Right lobe of liver (tissue), 4 donors: ENCODE measurements at regions not wholly inside any gene's neighbourhood (a gene's known extent, or its start where the extent isn't known, plus 50 kb on each side); places are given as distances from the start of the nearest gene placed in this dataset.

Source experiments
- CTCF ChIP-seq, 4 donors: fragments of 200-600 bp in 3 of 4; fragments of 450-650 bp in 1 of 4; IDR thresholded peaks; one replicate each; pipeline versions ENCODE4 v1.5.1 to v1.8.0; 2016 to 2022; ENCODE audit warnings: antibody characterized with exemption in 4 of 4, mild to moderate bottlenecking in 2 of 4
- POLR2A ChIP-seq: fragments of 450-650 bp; IDR thresholded peaks from one replicate; pipeline ENCODE4 v1.6.1; 2017; ENCODE audit warnings: antibody characterized with exemption, mild to moderate bottlenecking
- donor health status: DM: no; HTN: no; CAD: no.
- donor health status: DM: no; HTN: no; CAD: no.
- donor health status: DM: no; HTN: yes; CAD: no.

- peak in 2 of 4 donors; percentile 20 to 28 for TF ChIP-seq CTCF (IDR thresholded peaks at IDR 0.05)
- TF ChIP-seq POLR2A = no peak
Measured at GRCh38 chr2:82234283-82234874, 1929.8 kb upstream of the LRRTM1 start.
